Sciatic nerve (tissue), 2 donors: ENCODE measurements at regions not wholly inside any gene's neighbourhood (a gene's known extent, or its start where the extent isn't known, plus 50 kb on each side); places are given as distances from the start of the nearest gene placed in this dataset.

Experiments used
- ATAC-seq: fragments of 200-7000 bp; cut with Tn5 transposase; one replicate; pipeline ENCODE4 v1.9.1; 2020; ENCODE audit warnings: mild to moderate bottlenecking, moderate library complexity
- DNase-seq: peaks from one replicate; pipeline ENCODE4 v3.0.0-alpha.2; 2020; ENCODE audit warnings: low spot score
- intact Hi-C: fragments of 100-400 bp; cut with DNase I; formaldehyde crosslinking; loops from one replicate; pipeline ENCODE4 v1.14.2; 2022
- donor health status: DM: no; HTN: no; CAD: no.
- donor health status: DM: no; HTN: no; CAD: no.

DNA sequence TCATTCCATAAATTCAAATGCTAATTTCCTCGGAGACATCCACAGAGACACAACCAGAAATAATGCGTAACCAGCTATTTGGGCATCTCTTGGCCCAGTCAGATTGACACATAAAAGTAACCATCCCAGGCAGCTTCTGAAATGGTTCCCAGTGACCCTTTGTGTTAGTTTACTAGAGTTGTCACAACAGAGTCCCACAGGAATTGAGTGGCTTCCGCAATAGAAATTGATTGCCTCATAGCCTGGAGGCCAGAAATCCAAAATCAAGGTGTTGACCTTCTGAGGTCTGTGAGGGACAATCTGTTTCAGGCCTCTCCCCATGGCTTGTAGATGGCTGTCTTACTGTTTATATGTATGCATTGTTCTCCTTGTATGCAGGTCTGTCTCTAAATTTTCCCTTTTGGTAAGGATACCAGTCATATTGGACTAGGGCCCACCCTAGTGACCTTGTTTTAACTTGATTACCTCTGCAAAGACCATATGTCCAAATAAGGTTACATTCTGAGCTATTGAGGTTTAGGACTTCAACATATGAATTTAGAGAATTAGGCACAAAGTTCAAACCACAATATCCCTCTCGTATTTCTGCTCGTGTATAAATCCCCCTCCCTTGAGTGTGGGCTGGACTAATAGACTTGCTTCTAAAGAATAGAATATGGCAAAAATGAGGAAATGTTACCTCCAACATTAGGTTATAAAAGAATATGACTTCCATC, 78.2 kb upstream of the FGGY start:
- no peak for ATAC-seq
- intact Hi-C loops: no loop called here
- DNase-seq: no peak

GRCh38 chr1:59219916-59220315, 77.0 kb upstream of the FGGY start:
- intact Hi-C loops: no loop called here
- no peak for ATAC-seq
- DNase-seq: no peak

GRCh38 chr1:59220356-59220755, 76.5 kb upstream of the FGGY start:
- DNase-seq (no peak), ATAC-seq (no peak)
- intact Hi-C loops: no loop called here

DNA sequence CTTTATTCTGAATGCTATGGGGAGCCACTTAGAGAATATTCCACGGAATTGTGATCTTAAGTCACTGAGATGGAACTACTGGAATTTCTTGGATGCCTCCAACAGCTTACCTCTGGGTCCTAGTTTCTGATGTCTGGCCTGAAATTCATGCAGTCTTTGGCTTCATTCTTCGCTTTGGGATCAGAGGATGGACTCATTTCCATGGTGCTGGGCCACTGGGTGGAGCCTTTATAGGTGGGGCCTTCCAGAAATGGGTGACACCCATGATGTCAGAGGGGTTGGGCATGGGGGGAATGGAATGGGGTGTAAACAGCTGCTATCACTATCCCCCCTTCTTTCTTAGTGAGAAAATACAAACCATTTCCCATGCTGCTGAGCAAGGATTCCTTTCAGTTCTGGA, 73.7 kb upstream of the FGGY start:
- ATAC-seq: peak; percentile 67
- intact Hi-C loops: no loop called here
- DNase-seq: no peak

GRCh38 chr1:59223989-59224634, 72.8 kb upstream of the FGGY start:
- DNase-seq: no peak

GRCh38 chr1:59225594-59226316, 71.1 kb upstream of the FGGY start:
- no peak for ATAC-seq
- intact Hi-C loops: no loop called here
- DNase-seq: no peak

More at GRCh38 chr1:59223989-59224634, 72.8 kb upstream of the FGGY start:
- intact Hi-C loops: no loop called here
- ATAC-seq: no peak

DNA sequence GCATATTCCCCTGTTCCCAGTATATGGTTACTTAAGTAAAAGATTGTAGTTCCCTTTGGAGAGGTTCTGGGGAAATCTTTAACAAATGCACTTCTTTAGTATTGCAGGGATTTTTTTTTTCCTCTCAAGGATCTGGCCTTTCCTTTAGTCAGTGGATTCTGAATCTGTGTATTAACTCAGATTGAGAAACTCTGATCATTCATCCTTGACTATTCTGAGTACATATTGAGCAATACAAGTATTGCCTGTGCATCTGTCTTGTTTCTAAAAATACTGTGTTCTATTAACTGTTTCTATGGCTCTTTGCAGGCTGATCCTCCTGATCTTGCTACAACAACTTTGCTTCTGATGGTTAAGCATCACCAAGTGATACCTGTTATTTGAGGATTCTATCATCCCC, 67.8 kb upstream of the FGGY start:
- no peak for DNase-seq
- intact Hi-C loops: no loop called here
- ATAC-seq: peak; percentile 87

DNA sequence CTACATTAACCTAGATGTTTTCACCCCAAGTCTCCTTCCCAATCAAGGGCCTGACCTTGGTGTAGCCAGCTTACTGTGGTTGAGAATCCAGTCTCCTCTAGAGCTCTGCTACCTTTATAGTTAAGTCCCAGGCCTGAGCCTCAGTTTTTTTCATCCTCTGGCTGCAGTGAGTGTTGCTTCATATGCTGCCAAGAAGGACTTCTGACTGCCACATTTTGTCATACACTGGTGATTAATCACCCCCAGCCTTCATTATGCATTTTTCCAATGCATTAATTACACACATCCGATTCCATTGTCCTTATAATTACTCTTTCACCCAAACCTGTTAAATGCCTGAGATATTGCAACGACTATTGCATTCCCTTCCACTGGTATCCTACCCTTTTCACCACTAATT, 66.3 kb upstream of the FGGY start:
- intact Hi-C loops: no loop called here
- ATAC-seq (no peak), DNase-seq (no peak)

GRCh38 chr1:59232216-59232615, 64.7 kb upstream of the FGGY start:
- intact Hi-C loops: no loop called here
- ATAC-seq: no peak
- DNase-seq: no peak

- intact Hi-C loops: no loop called here
- ATAC-seq: no peak
- DNase-seq: no peak
Observed at GRCh38 chr1:59233444-59233843, 63.5 kb upstream of the FGGY start.

- no peak for DNase-seq
- intact Hi-C loops: no loop called here
- no peak for ATAC-seq
Observed at GRCh38 chr1:59236721-59237545, 60.0 kb upstream of the FGGY start.

DNA sequence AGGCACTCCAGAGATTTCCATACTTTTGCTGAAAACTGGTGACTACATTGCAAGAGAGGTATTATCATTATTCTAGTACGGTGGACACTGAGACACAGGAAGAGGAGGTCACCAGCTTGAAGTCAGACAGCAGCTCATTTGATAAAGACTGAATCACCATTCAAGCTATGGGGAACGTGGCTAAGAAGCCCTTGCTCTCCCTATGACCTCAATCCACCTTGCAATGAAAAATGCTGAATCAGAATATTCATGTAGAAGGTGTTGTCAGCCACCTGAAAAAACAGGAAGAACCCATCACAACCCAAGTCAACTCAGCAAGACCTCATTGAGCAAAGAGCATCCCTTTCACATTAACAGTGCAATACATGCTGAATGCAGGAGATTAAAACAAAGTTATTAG, 59.0 kb upstream of the FGGY start:
- ATAC-seq (no peak), DNase-seq (no peak)
- intact Hi-C loops: no loop called here

- intact Hi-C loops: no loop called here
- DNase-seq (no peak), ATAC-seq (no peak)
Observed at GRCh38 chr1:59238333-59238934, 58.5 kb upstream of the FGGY start.

DNA sequence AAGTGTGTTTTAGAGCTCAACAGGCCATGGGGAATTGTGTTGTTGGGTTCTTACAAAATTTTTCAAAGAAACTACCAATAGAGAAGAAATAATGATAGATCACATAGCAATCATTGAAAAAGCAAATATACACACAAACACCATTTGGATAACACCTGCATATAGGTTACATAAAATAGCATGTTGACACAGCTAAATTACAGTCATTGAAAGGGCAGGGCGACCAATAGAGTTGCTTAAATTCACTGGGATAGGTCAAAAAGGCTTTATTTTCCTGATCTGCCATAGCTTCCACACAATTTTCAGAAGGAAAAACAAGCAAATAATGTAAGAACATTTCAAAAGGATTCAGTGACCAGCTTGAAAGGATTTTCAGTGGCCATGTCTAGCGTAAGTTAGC, 57.9 kb upstream of the FGGY start:
- ATAC-seq (no peak), DNase-seq (no peak)
- intact Hi-C loops: no loop called here

GRCh38 chr1:59241909-59242308, 55.0 kb upstream of the FGGY start:
- intact Hi-C loops: no loop called here
- DNase-seq (no peak), ATAC-seq (no peak)

DNA sequence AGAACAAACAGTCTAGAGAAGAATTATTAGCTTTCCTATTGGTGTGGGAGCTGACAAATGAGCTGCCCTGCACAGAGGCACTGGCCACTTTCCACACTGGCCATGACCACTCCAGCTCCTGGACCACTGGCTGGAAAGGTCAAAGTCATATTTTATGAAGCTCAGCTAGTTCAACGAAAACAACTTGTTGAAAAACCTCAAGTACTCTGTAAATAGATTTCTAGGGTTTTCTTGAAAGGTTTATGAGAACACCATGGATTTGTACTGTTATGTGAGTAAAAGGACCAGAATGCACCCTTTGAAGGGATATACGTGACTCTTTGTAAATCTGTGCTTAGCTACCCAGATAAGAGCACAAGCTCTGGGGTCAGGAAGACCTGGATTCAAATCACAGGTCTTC, 54.5 kb upstream of the FGGY start:
- DNase-seq (no peak), ATAC-seq (no peak)
- intact Hi-C loops: no loop called here

DNA sequence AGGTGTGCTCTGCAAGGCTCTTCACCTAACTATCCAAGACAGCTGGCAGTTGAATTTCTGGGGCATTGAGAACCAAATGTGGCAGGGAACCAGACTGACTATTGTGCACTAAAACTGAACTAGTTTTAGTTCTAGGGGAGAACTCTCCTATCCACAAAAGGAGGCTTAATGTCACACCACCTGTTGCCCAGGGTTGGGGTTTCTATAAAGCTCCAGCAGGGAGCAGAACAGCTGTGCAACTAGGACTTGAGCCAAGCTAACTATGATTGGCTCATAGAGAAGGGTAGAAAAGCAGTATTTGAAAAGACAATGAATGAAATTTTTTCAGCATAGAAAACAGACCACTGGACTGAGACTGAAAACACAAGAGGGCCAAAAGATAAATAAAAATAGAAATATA, 53.3 kb upstream of the FGGY start:
- ATAC-seq (no peak), DNase-seq (no peak)
- intact Hi-C loops: no loop called here

DNA sequence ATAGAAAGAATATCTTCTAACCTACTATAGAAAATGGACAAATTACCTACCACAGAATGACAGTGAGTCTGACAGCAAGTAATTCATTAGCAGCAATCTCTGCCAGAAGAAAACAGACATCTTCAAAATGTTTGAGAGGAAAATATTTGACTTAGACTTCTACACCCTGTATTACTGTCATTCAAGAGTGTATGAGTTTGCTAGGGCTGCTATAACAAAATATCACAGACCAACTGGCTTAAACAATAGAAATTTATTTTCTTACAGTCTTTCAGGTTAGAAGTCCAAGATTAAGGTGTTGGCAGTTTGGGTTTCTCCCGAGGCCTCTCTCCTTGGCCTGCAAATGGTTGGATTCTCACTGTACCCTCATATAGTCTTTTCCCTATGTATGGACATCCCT, 52.9 kb upstream of the FGGY start:
- DNase-seq (no peak), ATAC-seq (no peak)
- intact Hi-C loops: no loop called here

DNA sequence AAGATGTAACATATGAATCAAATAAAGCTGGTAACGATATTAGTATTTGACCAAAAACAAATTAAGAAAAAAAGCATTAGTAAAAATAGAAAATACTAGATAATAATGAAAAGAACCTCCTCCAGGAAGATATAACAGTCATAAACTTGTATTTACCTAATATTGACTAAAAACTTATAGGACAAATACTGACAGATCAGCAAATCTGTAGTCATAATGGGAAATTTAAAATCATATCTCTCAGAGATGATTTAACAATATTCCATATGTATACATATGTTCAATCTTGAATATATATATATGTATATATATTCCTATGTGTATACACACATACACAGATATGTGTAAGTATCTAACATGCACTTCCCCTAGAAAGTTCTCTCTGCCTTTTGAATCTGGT, 52.0 kb upstream of the FGGY start:
- intact Hi-C loops: no loop called here
- DNase-seq (no peak), ATAC-seq (no peak)
